ENCODE measurements at regions not wholly inside any gene's neighbourhood (a gene's known extent, or its start where the extent isn't known, plus 50 kb on each side); places are given as distances from the start of the nearest gene placed in this dataset.
A peak's percentile ranks its signal among the peaks of the same experiment; 100 is the strongest.

- ATAC-seq (no peak), DNase-seq (ENCODE audit: low spot score) (no peak)
- Mint-ChIP-seq H3K27me3 (ENCODE audit: low read depth) (no peaks in the 10 kb centered on the region), H3K27ac (no peak overlapping the region), H3K9me3 (peaks cover 25% of the 10 kb centered on the region), H3K4me1 (no peaks in the 10 kb centered on the region), H3K4me3 (no peak overlapping the region), H3K36me3 (no peaks in the 10 kb centered on the region)
- ChIA-PET POLR2A (no interaction called here), CTCF (no interaction called here)
- TF ChIP-seq ARID4B (CRISPR knock-in tag; IDR thresholded peaks at IDR 0.05; ENCODE audit: borderline replicate concordance) (no peak), ZNF317 (CRISPR knock-in tag; IDR thresholded peaks at IDR 0.05; ENCODE audit: borderline replicate concordance, low read depth) (no peak), RELA (CRISPR knock-in tag; IDR thresholded peaks at IDR 0.05; ENCODE audit: borderline replicate concordance) (no peak), ZSCAN18 (CRISPR knock-in tag; IDR thresholded peaks at IDR 0.05) (no peak), ZNF281 (CRISPR knock-in tag; IDR thresholded peaks at IDR 0.05) (no peak), AR (CRISPR knock-in tag; IDR thresholded peaks at IDR 0.05) (no peak)
These were observed 1478.0 kb downstream of the NCAM2 start for GRCh38 chr21:22476214-22476613.

- no peak overlapping the region for H3K4me3 Mint-ChIP-seq
- H3K27ac Mint-ChIP-seq: no peak overlapping the region
- ChIA-PET POLR2A (no interaction called here), CTCF (no interaction called here)
- H3K4me1 Mint-ChIP-seq: no peaks in the 10 kb centered on the region
- ATAC-seq (peak; percentile 68), DNase-seq (ENCODE audit: low spot score) (no peak)
- no peaks in the 10 kb centered on the region for H3K36me3 Mint-ChIP-seq
- H3K27me3 Mint-ChIP-seq (ENCODE audit: low read depth): no peaks in the 10 kb centered on the region
- peaks cover 28% of the 10 kb centered on the region for H3K9me3 Mint-ChIP-seq
- no peak for TF ChIP-seq OVOL2 (CRISPR knock-in tag; IDR thresholded peaks at IDR 0.05; ENCODE audit: borderline replicate concordance)
- no peak for TF ChIP-seq ZSCAN18 (CRISPR knock-in tag; IDR thresholded peaks at IDR 0.05)
- TF ChIP-seq ZNF671 (CRISPR knock-in tag; IDR thresholded peaks at IDR 0.05): no peak
- TF ChIP-seq HMGA2 (CRISPR knock-in tag; IDR thresholded peaks at IDR 0.05): no peak
- TF ChIP-seq MYBL2 (CRISPR knock-in tag; IDR thresholded peaks at IDR 0.05): no peak
- no peak for TF ChIP-seq ZNF219 (CRISPR knock-in tag; IDR thresholded peaks at IDR 0.05; ENCODE audit: borderline replicate concordance)
- no peak for TF ChIP-seq AFF4 (CRISPR knock-in tag; IDR thresholded peaks at IDR 0.05; ENCODE audit: borderline replicate concordance)
- TF ChIP-seq TEAD4 (CRISPR knock-in tag; IDR thresholded peaks at IDR 0.05): no peak
- TF ChIP-seq PREB (CRISPR knock-in tag; IDR thresholded peaks at IDR 0.05; ENCODE audit: borderline replicate concordance): no peak
- TF ChIP-seq ZNF317 (CRISPR knock-in tag; IDR thresholded peaks at IDR 0.05; ENCODE audit: borderline replicate concordance, low read depth): no peak
These were observed 1478.8 kb downstream of the NCAM2 start for GRCh38 chr21:22476726-22477646.

Measured in WTC11 (cell line).